ENCODE measurements at regions not wholly inside any gene's neighbourhood (a gene's known extent, or its start where the extent isn't known, plus 50 kb on each side); places are given as distances from the start of the nearest gene placed in this dataset.
A peak's percentile ranks its signal among the peaks of the same experiment; 100 is the strongest.
"Not testable (repeated sequence)": the region's sequence is repeated elsewhere in the genome, so short reads cannot be mapped to it uniquely, and the experiment has no call there.

GRCh38 chr4:81617545-81617944 lies 145.8 kb upstream of the RASGEF1B start:
- DNase-seq: no peak

- DNase-seq: no peak
These were observed 139.5 kb upstream of the RASGEF1B start for GRCh38 chr4:81611221-81611620.

GRCh38 chr4:81609844-81610243 lies 138.1 kb upstream of the RASGEF1B start:
- no peak for DNase-seq

- no peak for DNase-seq
These were observed 136.2 kb upstream of the RASGEF1B start for GRCh38 chr4:81607950-81608349.

GRCh38 chr4:81606801-81607501 lies 135.2 kb upstream of the RASGEF1B start:
- DNase-seq: peak; percentile 31

GRCh38 chr4:81606166-81606565 lies 134.5 kb upstream of the RASGEF1B start:
- no peak for DNase-seq

- DNase-seq: no peak
These were observed 133.6 kb upstream of the RASGEF1B start for GRCh38 chr4:81605271-81605670.

- no peak for DNase-seq
These were observed 133.0 kb upstream of the RASGEF1B start for GRCh38 chr4:81604683-81605218.

- DNase-seq: no peak
These were observed 131.1 kb upstream of the RASGEF1B start for GRCh38 chr4:81602854-81603253.

GRCh38 chr4:81601358-81601694 lies 129.6 kb upstream of the RASGEF1B start:
- DNase-seq: no peak

GRCh38 chr4:81600520-81601357 lies 129.0 kb upstream of the RASGEF1B start:
- DNase-seq: peak; percentile 74

GRCh38 chr4:81599742-81600380 lies 128.2 kb upstream of the RASGEF1B start:
- DNase-seq: no peak

GRCh38 chr4:81595798-81596610 lies 124.3 kb upstream of the RASGEF1B start:
- DNase-seq: no peak

GRCh38 chr4:81595287-81595686 lies 123.6 kb upstream of the RASGEF1B start:
- DNase-seq: no peak

GRCh38 chr4:81594490-81595159 lies 122.9 kb upstream of the RASGEF1B start:
- DNase-seq: no peak

GRCh38 chr4:81592701-81593100 lies 121.0 kb upstream of the RASGEF1B start:
- DNase-seq: no peak

- no peak for DNase-seq
These were observed 118.9 kb upstream of the RASGEF1B start for GRCh38 chr4:81590596-81590995.

- DNase-seq: no peak
These were observed 117.6 kb upstream of the RASGEF1B start for GRCh38 chr4:81589262-81589661.

- DNase-seq: no peak
These were observed 115.0 kb upstream of the RASGEF1B start for GRCh38 chr4:81586706-81587105.

- not testable (repeated sequence) for DNase-seq
These were observed 109.3 kb upstream of the RASGEF1B start for GRCh38 chr4:81580994-81581374.

GRCh38 chr4:81580346-81580993 lies 108.8 kb upstream of the RASGEF1B start:
- no peak for DNase-seq

GRCh38 chr4:81577392-81577791 lies 105.7 kb upstream of the RASGEF1B start:
- DNase-seq: no peak

Measured in femur (tissue), 1 donor.